GM21381 (cell line): ENCODE measurements at regions not wholly inside any gene's neighbourhood (a gene's known extent, or its start where the extent isn't known, plus 50 kb on each side); places are given as distances from the start of the nearest gene placed in this dataset.
"Not testable (repeated sequence)": the region's sequence is repeated elsewhere in the genome, so short reads cannot be mapped to it uniquely, and the experiment has no call there.

Source experiments
- ATAC-seq: cut with Tn5 transposase; IDR thresholded peaks from one replicate; pipeline ENCODE4 v1.9.1; 2021; ENCODE audit warnings: mild to moderate bottlenecking, moderate library complexity; ENCODE audit not compliant: unreplicated experiment

DNA sequence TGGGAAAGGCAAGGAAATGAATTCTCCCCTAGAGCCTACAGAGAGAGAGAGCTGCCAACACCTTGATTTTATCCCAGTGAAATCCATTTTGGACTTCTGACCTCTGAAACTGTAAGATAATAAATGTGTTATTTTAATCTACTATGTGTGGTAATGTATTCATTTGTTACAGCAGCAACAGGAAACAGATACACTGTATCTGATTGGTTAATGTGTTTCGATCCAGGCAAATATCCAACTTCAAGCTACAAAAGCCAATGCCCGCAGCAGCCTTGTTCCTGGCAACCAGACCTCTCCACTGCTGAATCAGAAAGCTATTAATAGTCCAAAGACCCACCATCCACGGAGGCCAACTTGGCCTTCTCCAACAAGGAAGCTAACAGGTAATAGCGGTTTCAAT lies 318.1 kb downstream of the PTTG2 start:
- no peak for ATAC-seq

DNA sequence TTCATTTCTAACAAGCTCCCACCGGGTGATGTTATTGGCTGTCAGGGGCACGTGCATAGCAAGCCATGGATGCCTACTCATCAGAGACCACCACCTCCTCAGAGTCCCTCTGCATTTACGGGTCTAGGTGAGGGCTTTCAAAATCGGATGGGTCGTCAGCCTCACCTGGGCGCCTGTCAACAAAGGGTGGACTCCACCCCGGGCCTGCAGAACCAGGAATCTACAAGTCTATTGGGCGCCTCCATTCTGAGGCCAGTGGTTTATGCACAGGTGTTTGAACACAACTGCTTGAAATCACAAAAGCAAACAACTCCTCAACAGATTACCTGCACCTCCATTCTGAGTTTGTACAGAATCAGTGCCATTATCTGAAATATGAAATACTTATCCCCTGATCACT lies 318.9 kb downstream of the PTTG2 start:
- ATAC-seq: no peak

DNA sequence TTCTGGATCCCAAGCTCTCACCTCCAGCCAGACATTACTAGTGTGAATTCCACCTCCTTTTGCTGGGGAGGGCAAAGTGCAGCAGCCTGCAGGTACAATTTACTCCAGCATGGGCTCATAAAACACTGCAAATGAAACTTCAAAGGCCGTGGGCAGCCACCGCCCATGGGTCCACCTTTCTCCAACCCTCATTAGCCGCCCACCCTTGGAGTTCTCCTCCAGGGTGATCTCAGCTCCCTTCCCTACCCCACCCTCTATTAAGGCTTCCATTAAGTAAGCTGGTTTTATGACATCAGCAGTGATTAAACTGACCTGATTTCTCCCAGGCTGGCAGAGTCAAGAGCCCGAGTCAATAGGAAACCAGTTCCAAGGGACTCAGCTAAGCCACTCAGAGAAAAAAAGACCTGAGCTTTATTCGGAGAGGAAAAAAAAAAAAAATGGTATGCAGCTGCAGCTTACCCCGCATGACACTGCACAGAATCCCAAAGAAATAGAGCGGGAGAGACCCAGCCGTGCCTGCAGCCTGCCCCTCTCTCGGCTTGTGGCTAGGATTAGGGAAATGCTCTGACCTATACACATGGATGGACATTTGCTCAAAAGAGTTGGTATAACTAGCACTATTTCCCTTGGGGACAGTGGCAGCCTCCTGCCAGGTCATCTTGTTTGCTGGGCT lies 319.6 kb downstream of the PTTG2 start:
- ATAC-seq: no peak

DNA sequence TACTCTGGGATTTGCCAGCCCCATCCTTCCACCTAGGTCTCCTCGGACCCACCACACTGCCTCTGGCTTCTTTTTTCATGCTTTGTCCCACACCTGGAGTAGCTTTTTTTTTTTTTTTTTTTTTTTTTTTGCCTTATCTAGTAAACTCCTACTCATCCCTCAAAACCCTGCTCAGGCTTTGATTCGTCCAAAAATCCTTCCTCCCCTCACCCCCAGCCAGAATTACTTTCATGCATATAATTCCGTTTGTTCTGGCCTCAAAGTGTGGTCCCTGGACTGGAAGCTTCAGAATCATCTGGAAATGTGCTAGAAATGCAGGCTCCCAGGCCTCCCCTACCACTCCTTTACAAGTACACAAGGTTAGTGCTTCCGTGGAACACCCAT lies 320.1 kb downstream of the PTTG2 start:
- no peak for ATAC-seq

DNA sequence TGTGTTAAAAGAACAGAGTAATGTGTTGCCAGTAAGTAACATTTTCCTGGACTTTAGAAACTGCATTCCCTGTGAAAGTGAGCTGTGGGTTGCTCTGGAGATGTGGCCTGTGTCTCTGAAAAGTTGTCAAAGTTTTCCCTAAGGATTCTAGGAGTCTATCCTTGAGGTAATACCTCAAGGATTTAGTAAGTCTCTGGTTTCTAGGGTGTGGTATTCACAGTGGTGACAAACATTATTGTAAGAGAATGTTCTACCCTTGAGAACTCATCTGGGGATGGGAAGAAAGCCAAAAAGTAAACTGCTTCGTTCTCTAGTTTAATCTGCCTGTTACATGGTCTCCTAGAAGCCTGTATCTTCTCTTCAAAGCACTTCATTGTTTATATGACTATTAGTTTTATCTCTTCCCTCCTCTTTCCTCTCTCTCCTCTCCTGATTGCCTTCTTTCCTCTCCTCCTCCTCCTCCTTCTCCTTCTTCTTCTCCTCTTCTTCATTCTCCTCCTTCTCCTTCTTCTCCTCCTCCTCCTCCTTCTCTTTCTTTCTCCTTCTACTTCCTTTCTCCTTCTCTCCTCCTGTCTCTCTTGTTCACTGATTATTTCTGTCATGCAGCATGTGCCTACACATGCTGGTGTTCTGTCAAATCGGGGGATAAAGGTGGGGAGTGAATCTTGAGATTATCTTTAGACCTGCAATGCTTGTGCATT lies 321.3 kb downstream of the PTTG2 start:
- no peak for ATAC-seq

DNA sequence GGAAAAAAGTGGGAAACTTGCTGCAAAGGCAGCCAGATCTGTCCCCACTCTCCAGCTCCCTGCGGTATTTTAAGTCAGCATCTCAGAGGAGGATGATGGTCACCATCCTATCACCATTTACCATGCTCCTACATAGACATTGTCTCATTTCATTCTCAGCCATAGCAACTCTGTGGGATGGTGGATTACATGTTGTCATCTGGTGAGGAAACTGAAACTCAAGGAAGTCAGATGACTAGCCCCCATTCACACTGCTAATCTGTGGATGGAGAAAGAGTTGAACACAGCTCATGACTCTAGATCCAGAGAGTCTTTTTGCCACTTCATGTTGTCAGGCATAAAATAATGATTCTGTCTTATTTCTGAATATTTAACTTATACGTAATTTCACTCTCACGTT lies 323.5 kb downstream of the PTTG2 start:
- no peak for ATAC-seq

DNA sequence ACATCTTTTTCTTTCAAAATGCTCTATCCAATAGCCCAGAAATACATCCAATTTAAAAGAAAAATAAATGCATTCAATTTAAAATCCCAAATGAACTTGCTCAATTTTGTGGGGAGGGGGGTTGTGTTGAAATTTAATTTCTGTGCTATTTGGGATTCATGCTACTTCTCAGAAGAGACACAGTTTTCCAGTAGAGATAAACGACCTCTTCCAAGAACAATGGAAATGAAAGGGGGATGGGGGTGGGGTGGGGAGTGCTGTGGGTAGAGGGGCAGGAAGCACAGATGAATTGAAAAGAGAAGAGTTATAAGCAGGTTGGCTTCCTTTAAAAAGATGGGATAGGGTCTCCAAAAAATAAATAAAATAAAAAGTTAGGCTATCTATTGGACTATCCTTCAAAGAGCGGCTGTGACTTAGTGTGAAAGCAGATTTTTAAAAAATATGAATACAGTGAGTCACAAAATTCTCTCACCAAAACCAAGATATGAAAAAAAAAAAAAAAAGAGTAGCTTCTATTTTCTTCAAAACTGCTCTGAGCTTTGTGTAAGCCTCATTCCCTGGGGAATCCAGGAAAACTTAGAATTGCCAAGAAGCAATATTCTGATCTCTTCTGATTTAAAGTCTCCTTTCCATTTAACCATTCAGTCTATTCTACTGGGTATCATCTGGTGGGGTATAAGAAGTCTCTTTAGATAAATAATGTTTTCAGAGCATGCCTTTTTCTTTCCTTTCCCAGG lies 324.3 kb downstream of the PTTG2 start:
- ATAC-seq: no peak

DNA sequence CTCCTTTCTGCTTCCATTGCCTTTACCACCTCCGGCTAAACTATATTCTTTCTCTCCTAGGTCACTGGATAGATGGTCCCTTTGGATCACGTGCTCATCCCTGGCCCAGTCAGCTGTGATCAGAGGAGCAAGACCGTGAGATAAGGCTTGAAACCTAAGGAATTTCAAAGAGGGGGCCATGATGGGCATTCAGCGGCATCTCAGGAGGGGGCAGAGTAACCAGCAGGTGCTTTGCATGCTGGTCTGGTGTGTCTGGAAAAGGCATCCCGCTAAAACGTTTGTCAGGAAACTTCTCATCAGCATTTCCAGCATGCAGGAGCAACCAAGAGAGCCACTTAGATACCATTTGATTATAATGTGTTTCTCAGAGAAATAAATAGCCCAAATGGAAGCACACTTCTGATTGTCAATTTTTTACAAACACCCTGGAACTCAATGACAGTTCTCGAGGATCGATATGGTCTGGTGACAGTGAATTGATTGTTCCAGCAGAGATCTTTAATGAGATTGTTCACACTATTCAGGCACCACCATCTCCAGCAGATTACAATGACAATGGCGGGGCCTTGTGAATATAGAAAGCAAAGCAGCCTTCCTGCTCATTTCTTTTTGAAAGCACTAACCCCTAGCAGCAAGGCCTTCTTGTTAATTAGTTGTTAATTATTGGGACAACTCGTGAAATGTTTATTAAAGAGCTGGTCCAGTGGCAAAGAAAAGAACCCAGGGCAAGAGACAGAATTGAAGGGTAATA lies 327.1 kb downstream of the PTTG2 start:
- no peak for ATAC-seq

DNA sequence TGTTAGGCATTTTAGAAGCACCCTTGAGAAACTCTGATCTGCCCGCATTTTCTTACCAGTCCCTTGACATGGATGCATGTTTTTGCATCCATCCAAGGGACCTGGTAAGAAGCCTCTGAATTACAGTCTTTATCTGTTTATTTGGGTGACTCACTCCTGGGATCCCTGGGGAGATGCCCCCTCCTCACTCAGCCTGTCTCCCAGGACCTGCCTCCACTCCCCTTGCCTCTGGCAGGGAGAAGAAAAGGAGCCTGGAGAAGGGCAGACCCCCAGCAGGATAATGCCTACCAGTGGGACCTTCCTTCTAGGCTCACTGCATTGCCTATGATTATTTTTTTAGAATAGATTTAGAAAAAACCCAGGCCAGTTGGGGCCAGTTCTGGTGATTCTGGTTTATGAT lies 329.4 kb downstream of the PTTG2 start:
- no peak for ATAC-seq

DNA sequence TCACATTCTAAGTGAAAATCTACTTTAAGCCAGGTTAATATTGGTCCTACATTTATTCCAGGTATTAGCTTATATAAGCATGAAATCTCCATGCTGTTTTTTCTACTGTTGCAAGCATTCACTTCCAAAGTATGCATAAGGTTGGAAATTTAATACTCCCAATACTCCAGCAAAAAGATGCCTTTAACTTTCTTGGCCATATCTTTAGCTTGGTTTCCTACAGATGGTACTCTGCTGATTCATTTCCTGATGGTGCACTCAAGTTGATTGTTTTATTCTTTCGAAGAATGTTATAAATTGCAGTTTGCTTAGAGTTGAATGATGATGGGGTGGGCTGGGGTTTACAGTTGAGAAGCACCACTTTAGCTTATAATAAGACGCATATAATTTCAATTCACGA lies 330.2 kb downstream of the PTTG2 start:
- ATAC-seq: no peak

DNA sequence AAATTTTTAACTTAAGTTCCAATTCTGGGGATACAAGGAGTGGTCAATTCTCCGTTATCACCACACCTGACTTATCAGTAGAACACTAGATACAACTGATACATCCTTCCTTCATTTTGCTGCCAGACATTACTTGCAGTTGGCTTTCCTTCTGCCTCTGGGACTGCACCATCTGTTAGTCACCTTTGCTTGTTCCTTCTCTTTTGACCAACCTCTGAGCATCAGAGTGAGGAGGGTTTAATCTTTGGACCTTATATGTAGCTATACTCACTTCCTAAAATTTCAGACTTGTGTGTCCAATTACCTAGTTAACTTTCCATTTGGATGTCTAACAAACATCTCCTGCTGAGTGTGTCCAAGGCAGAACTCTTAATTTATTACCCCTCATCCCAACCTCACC lies 330.7 kb downstream of the PTTG2 start:
- ATAC-seq: no peak

DNA sequence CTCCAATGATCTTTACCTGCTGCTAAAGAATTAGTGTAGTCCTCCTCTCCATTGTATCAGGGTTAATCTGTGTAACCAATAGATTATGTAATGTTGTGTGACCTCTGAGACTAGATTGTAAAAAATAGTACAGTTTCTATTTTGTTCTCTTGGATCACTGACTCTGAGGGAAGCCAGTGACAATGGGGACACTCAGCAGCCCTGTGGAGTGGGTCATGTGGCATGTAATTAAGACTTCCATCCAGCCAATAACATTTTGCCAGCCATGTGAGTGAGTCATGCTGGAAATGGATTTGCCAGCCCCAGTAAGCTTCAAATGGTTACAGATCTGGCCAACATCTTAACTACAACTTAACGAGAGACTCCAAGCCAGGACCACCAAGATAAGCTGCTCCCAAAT lies 332.3 kb downstream of the PTTG2 start:
- no peak for ATAC-seq

DNA sequence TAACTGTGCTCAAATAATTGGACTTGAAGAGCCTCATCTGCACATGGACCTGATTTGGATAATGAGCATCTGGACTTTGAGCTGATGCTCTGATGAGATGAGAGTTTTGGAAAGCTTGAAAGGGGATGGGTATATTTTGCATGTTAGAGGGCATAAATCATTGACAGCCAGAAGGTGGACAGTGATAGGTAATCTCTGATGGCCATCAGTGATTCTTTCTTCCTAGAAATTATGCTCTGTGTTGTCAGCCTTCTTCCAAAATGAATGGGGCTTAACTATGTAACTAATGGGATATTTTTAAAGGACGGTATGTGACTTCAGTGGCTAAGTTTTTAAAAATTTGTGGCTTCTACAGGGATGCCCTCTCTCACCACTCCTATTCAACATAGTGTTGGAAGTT lies 334.0 kb downstream of the PTTG2 start:
- no peak for ATAC-seq

DNA sequence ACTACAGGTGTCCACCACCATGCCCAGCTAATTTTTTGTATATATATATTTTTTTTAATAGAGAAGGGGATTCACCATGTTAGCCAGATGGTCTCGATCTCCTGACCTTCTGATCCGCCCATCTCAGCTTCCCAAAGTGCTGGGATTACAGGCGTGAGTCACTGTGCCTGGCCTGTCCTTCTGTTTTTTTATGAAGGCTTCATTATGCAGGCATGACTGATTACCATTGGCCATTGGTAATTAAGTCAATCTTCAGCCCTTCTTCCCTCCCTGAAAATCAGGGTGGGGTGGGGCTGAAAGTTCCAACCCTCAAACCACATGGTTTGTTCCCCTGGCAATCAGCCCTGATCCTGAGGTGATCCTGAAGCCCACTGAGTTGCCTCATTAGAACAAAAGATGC lies 336.9 kb downstream of the PTTG2 start:
- no peak for ATAC-seq

DNA sequence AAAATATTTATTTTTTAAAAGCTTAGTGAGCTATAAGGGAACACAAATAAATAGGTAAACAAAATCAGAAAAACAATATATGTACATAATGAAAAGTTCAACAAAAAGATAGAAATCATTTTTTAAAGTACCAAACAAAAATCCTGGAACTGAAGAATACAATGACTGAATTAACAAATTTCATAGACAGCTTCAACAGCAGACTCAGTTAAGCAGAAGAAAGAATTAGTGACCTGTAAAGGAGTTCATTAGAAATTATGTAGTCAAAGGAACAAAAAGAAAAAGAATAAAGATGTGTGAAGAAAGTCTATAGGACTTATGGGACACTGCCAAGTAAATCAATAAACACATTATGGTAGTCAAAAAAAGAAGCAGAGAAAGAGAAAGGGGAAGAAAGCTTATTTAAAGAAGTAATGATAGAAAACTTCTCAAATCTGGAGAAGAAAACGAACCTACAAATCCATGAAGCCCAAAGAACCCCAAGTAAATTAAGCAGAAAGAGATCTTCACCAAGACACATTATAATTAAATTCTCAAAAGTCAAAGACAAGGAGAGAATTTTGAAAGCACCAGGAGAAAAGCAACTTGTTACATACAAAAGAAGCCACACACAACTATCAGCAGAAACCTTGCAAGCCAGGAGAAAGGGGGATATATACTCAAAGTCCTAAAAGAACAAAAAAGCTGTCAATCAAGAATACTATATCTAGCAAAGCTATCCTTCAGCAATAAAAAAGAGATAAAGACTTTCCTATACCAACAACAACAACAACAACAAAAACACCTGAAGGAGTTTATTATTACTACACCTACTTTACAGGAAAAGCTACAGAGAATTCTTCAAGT lies 338.9 kb downstream of the PTTG2 start:
- ATAC-seq: no peak

DNA sequence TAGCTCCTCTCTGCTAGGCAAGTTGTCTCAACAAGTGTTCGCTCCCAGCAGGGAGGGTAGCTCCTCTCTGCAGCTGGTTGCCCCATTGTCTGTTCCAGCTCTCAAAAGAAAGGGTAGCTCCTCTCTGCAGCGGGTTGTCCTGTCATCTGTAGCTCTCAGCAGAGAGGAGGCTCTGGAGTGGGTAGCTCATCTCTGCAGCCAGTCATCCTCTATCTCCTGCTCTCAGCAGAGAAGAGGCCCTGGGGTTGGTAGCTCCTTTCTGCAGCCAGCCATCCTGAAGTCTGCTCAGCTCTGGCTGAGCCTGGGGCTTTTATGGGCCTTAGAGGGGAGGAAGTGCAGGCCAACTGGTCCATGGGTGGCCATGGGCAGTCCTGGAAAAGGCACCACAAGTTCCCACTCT lies 342.7 kb downstream of the PTTG2 start:
- no peak for ATAC-seq

DNA sequence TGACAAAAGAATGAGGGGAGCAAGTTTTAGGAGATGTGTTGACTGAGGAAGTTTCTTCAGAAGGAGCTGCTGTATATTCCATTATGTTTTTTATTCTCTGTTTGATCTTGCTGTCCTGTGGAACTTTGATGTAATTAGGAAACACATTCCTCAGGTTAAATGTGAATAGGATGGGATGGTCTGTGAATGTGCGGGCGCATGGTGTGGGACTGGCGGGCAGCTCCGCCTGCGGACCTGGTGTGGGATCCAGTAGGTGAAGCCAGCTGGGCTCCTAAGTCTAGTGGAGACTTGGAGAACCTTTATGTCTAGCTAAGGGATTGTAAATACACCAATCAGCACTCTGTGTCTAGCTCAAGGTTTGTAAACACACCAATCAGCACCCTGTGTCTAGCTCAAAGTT lies 344.3 kb downstream of the PTTG2 start:
- ATAC-seq: not testable (repeated sequence)

DNA sequence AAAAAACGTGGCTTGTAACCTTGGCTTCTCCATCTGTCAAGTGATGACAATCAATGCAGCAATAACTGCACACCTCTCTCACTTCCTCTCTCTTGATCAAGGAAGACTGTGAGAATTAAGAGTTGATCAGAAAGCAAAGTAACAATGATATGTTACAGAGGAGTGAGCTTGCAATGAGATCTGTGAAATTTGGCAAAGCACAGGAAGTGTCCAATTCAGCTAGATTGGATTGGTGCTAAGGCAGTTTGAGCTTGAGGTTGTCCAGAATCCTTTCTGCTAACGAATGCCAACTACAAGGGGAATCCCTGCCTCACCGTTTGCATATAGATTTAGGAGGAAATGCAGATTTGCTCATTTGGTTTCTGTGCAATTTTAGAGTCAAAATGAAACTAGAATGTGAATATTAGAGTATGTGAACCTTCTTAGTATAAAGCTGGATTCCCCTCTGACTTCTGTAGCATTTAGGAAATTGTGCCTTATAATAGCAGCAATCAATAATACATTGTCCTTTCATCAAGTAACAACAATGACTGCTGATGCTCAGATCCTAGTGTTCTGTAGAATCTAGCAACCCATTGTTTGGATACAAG lies 346.4 kb downstream of the PTTG2 start:
- peak; percentile 47 for ATAC-seq

DNA sequence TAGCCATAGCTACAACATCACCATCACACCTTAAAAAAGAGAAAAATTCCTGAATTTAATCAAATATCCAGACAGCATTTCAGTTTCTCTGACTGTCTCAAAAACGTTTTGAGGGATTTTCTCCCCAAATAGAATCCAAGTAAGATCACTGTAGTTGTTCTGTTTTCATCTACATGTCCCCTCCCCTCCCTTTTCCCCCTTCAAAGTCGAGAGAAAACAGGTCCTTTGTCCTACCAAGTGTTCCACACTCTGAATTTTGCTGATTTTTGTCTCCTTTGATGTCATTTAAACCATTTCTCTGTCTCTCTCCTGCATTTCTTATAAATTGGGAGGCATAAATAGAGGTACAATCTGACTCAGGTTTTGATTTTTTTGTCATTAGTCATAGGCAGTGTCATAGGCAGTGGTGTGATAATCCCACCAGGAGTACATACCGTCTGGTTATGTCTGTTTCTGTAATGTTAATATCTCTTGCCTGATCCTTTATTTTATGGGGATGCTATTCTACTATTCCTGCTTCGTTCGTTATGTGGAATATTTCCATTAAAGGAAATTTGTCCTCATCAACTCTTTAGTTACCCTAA lies 348.6 kb downstream of the PTTG2 start:
- ATAC-seq: no peak

DNA sequence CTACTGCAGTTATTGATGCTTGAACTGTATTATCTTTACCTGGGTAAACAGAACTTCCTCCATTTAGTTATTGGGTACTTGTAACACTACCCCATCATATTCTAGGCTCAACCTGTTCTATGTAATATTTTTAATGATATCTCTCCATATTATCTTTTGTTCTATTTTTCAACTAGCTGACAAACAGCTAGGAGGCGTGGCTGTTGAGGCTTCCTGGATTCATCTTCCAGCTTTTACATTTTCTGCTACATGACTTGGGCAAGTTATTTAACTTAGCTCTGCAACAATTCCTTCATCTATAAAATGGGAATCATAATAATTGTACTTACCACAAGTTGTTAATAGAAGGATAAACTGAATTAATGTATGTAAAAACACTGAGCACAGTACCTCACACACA lies 349.3 kb downstream of the PTTG2 start:
- ATAC-seq: no peak
